GM19395 (cell line): ENCODE measurements at regions not wholly inside any gene's neighbourhood (a gene's known extent, or its start where the extent isn't known, plus 50 kb on each side); places are given as distances from the start of the nearest gene placed in this dataset.
A peak's percentile ranks its signal among the peaks of the same experiment; 100 is the strongest.
"Not testable (repeated sequence)": the region's sequence is repeated elsewhere in the genome, so short reads cannot be mapped to it uniquely, and the experiment has no call there.

Experiments
- ATAC-seq: cut with Tn5 transposase; IDR thresholded peaks from one replicate; pipeline ENCODE4 v1.9.1; 2021; ENCODE audit warnings: mild to moderate bottlenecking, moderate library complexity; ENCODE audit not compliant: unreplicated experiment

- ATAC-seq = no peak
These were observed 100.2 kb downstream of the FBXO8 start for GRCh38 chr4:174183259-174183658.

- no peak for ATAC-seq
These were observed 101.6 kb downstream of the FBXO8 start for GRCh38 chr4:174181827-174182226.

GRCh38 chr4:174177536-174177935 is 105.9 kb downstream of the FBXO8 start:
- no peak for ATAC-seq

GRCh38 chr4:174175836-174176235 is 107.6 kb downstream of the FBXO8 start:
- ATAC-seq = not testable (repeated sequence)

- no peak for ATAC-seq
These were observed 110.1 kb downstream of the FBXO8 start for GRCh38 chr4:174173360-174173759.

GRCh38 chr4:174172274-174172673 is 111.2 kb downstream of the FBXO8 start:
- no peak for ATAC-seq

- ATAC-seq = no peak
These were observed 112.6 kb downstream of the FBXO8 start for GRCh38 chr4:174170906-174171305.

GRCh38 chr4:174170091-174170490 is 113.4 kb downstream of the FBXO8 start:
- no peak for ATAC-seq

- ATAC-seq = no peak
These were observed 126.3 kb downstream of the FBXO8 start for GRCh38 chr4:174157106-174157607.

- ATAC-seq = peak; percentile 94
These were observed 127.1 kb downstream of the FBXO8 start for GRCh38 chr4:174156239-174156826.

GRCh38 chr4:174154215-174154854 is 129.1 kb downstream of the FBXO8 start:
- no peak for ATAC-seq

- no peak for ATAC-seq
These were observed 130.6 kb downstream of the FBXO8 start for GRCh38 chr4:174152717-174153466.

- ATAC-seq = no peak
These were observed 135.6 kb downstream of the FBXO8 start for GRCh38 chr4:174147863-174148262.

- no peak for ATAC-seq
These were observed 139.4 kb downstream of the FBXO8 start for GRCh38 chr4:174144106-174144505.

- no peak for ATAC-seq
These were observed 141.6 kb downstream of the FBXO8 start for GRCh38 chr4:174141876-174142275.

- ATAC-seq = no peak
These were observed 144.9 kb downstream of the FBXO8 start for GRCh38 chr4:174138616-174139015.

GRCh38 chr4:174137698-174138097 is 145.8 kb downstream of the FBXO8 start:
- no peak for ATAC-seq

- ATAC-seq = no peak
These were observed 147.5 kb downstream of the FBXO8 start for GRCh38 chr4:174135936-174136406.

- ATAC-seq = peak; percentile 53
These were observed 147.9 kb downstream of the FBXO8 start for GRCh38 chr4:174135530-174135929.

GRCh38 chr4:174134361-174134760 is 149.1 kb downstream of the FBXO8 start:
- no peak for ATAC-seq

- no peak for ATAC-seq
These were observed 149.9 kb downstream of the FBXO8 start for GRCh38 chr4:174133551-174133950.

GRCh38 chr4:174131901-174132300 is 151.6 kb downstream of the FBXO8 start:
- no peak for ATAC-seq
